Fibroblast of lung (primary cell): ENCODE measurements at regions not wholly inside any gene's neighbourhood (a gene's known extent, or its start where the extent isn't known, plus 50 kb on each side); places are given as distances from the start of the nearest gene placed in this dataset.

Experiments used
- CTCF ChIP-seq, 2 donors: IDR thresholded peaks in 1 of 2; conservative IDR thresholded peaks in 1 of 2; 1 replicate in 1 of 2; 2 replicates in 1 of 2; pipeline ENCODE4 v1.5.1; 2011 to 2012; ENCODE audit warnings: low read length in 2 of 2, control low read depth in 1 of 2, inconsistent platforms in 1 of 2, low read depth in 1 of 2, mild to moderate bottlenecking in 1 of 2
- EZH2 ChIP-seq: IDR thresholded peaks from 2 replicates; pipeline ENCODE4 v1.5.1; 2012; ENCODE audit warnings: low read length, control low read depth, mild to moderate bottlenecking; ENCODE audit errors: missing control alignments

GRCh38 chr16:58866935-58867334 is 132.8 kb upstream of the GOT2 start:
- no peak for TF ChIP-seq CTCF (conservative IDR thresholded peaks at IDR 0.05 in 1 of 2, IDR thresholded peaks at IDR 0.05 in 1 of 2; ENCODE audit: low read depth in 1 of 2, low read length in 2 of 2)
- no peak for TF ChIP-seq EZH2
